CD14-positive monocyte (primary cell): ENCODE measurements at regions not wholly inside any gene's neighbourhood (a gene's known extent, or its start where the extent isn't known, plus 50 kb on each side); places are given as distances from the start of the nearest gene placed in this dataset.

Experiments
- DNase-seq, 3 donors: peaks; one replicate each; pipeline ENCODE4 v3.0.0-alpha.2; 2011 to 2022
- H2AFZ ChIP-seq: 2 replicates; pipeline ENCODE4 v1.6.0; 2012; ENCODE audit warnings: mild to moderate bottlenecking, low read depth, low read length, inconsistent platforms; ENCODE audit not compliant: insufficient read depth, poor library complexity, severe bottlenecking
- H3K27ac ChIP-seq, 2 donors: 1 replicate in 1 of 2; 2 replicates in 1 of 2; pipeline ENCODE4 v1.5.1; 2012 to 2013; ENCODE audit warnings: low read length in 2 of 2, control low read depth in 1 of 2, inconsistent platforms in 1 of 2, low read depth in 1 of 2, mild to moderate bottlenecking in 1 of 2
- H3K27me3 ChIP-seq, 2 donors: one replicate each; pipeline versions ENCODE4 v1.6.0 to v1.6.1; 2011 to 2013; ENCODE audit warnings: low read length in 2 of 2; ENCODE audit not compliant: control insufficient read depth in 2 of 2, insufficient read depth in 2 of 2
- H3K36me3 ChIP-seq, 2 donors: replicated peaks in 1 of 2; 1 replicate in 1 of 2; 2 replicates in 1 of 2; pipeline versions ENCODE4 v1.5.1 to v1.6.1; 2012 to 2013; ENCODE audit warnings: low read length in 2 of 2, control low read depth in 1 of 2, inconsistent platforms in 1 of 2, mild to moderate bottlenecking in 1 of 2; ENCODE audit not compliant: insufficient read depth in 2 of 2, control insufficient read depth in 1 of 2
- H3K4me1 ChIP-seq, 2 donors: 1 replicate in 1 of 2; 2 replicates in 1 of 2; pipeline versions ENCODE4 v1.5.1 to v1.6.1; 2012 to 2013; ENCODE audit warnings: low read length in 2 of 2, control low read depth in 1 of 2, inconsistent platforms in 1 of 2, mild to moderate bottlenecking in 1 of 2, moderate library complexity in 1 of 2; ENCODE audit not compliant: insufficient read depth in 2 of 2, control insufficient read depth in 1 of 2
- H3K4me2 ChIP-seq: replicated peaks from 2 replicates; pipeline ENCODE3; 2012; ENCODE audit warnings: low read length, moderate library complexity, mild to moderate bottlenecking; ENCODE audit not compliant: poor library complexity, severe bottlenecking; ENCODE audit errors: extremely low read depth
- H3K4me3 ChIP-seq, 3 experiments: fragments of 200-600 bp in 1 of 3; sonication (generic) in 1 of 3; replicated peaks in 1 of 3; 1 replicate in 2 of 3; 2 replicates in 1 of 3; pipeline ENCODE4 v1.5.1; 2011 to 2013; ENCODE audit warnings: low read length in 3 of 3, mild to moderate bottlenecking in 3 of 3, control low read depth in 2 of 3, low read depth in 2 of 3, inconsistent platforms in 1 of 3, moderate library complexity in 1 of 3
- H3K79me2 ChIP-seq: 2 replicates; pipeline ENCODE4 v1.6.0; 2012; ENCODE audit warnings: mild to moderate bottlenecking, control low read depth, inconsistent platforms, low read length, moderate library complexity; ENCODE audit not compliant: insufficient read depth
- H3K9ac ChIP-seq: 2 replicates; pipeline ENCODE4 v1.6.0; 2017; ENCODE audit warnings: low read length, mild to moderate bottlenecking; ENCODE audit not compliant: insufficient read depth, poor library complexity, severe bottlenecking
- H3K9me3 ChIP-seq, 2 donors: replicated peaks in 1 of 2; 1 replicate in 1 of 2; 2 replicates in 1 of 2; pipeline versions ENCODE4 v1.5.1 to v1.6.1; 2012 to 2013; ENCODE audit warnings: low read length in 2 of 2, control low read depth in 1 of 2; ENCODE audit not compliant: control insufficient read depth in 1 of 2, insufficient read depth in 1 of 2
- H4K20me1 ChIP-seq: 2 replicates; pipeline ENCODE4 v1.6.0; 2012; ENCODE audit warnings: mild to moderate bottlenecking, low read length, control low read depth, moderate library complexity; ENCODE audit not compliant: insufficient read depth
- H3K27ac Mint-ChIP-seq, 7 donors: one replicate each; pipeline ENCODE4 v1.8.0; 2020; ENCODE audit warnings: mild to moderate bottlenecking in 7 of 7, mixed read lengths in 7 of 7, moderate library complexity in 6 of 7, inconsistent platforms in 2 of 7
- H3K27me3 Mint-ChIP-seq, 3 donors: one replicate each; pipeline ENCODE4 v1.8.0; 2021 to 2022; ENCODE audit warnings: low read depth in 3 of 3, mild to moderate bottlenecking in 3 of 3, mixed read lengths in 3 of 3, moderate library complexity in 3 of 3, inconsistent platforms in 1 of 3
- H3K36me3 Mint-ChIP-seq, 2 donors: one replicate each; pipeline ENCODE4 v1.8.0; 2020; ENCODE audit warnings: mixed read lengths in 2 of 2, inconsistent platforms in 1 of 2, mild to moderate bottlenecking in 1 of 2
- H3K4me1 Mint-ChIP-seq: one replicate; pipeline ENCODE4 v1.8.0; 2020; ENCODE audit warnings: mild to moderate bottlenecking, mixed read lengths
- H3K4me3 Mint-ChIP-seq, 2 donors: one replicate each; pipeline ENCODE4 v1.8.0; 2020; ENCODE audit warnings: mild to moderate bottlenecking in 2 of 2, mixed read lengths in 2 of 2, moderate library complexity in 1 of 2
- H3K9me3 Mint-ChIP-seq, 7 donors: one replicate each; pipeline ENCODE4 v1.8.0; 2020 to 2022; ENCODE audit warnings: mixed read lengths in 7 of 7, mild to moderate bottlenecking in 6 of 7, moderate library complexity in 6 of 7, inconsistent platforms in 2 of 7
- WGBS: methylation state at CpG from one replicate; pipeline ENCODE4 v1.1.5; 2013; ENCODE audit warnings: missing lambda C conversion rate; ENCODE audit not compliant: insufficient coverage; 5-methylcytosine and 5-hydroxymethylcytosine counted together
- intact Hi-C, 2 donors: fragments of 100-400 bp; cut with micrococcal nuclease; formaldehyde crosslinking; loops; one replicate each; pipeline versions ENCODE4 v1.15.0 to v1.15.1; 2023
- TF ChIP-seq, protein P1 (sequence below): fragments of 200-600 bp; IDR thresholded peaks from one replicate; pipeline ENCODE4 v1.8.0; 2022; ENCODE audit warnings: antibody characterized with exemption, mild to moderate bottlenecking

DNA sequence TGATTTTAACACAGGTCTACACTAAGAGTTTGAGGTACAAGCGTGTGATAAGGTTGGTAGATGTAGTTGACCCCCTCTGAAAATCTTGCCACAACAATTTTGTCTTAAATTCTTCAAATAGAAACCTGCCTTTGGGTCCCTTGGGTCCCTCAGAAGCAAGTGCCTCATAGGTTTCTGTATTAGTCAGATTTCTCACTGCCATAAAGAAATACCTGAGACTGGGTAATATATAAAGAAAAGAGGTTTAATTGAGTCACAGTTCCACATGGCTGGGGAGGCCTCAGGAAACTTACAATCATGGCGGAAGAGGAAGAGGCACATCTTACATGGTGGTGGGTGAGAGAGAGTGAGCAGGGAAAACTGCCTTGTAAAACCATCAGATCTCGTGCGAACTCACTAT, 301.2 kb downstream of the MAP2K6 start:
- H3K9me3 Mint-ChIP-seq: peaks cover 0 to 6% (median 3%) of the 10 kb centered on the region in 7 donors
- no peaks in the 10 kb centered on the region for H3K4me1 Mint-ChIP-seq
- Histone ChIP-seq H3K4me1 (no peaks in the 10 kb centered on the region), H3K79me2 (no peaks in the 10 kb centered on the region), H4K20me1 (no peaks in the 10 kb centered on the region), H3K27ac (no peak overlapping the region), H3K9ac (no peak overlapping the region), H2AFZ (no peak overlapping the region), H3K9me3 (no peaks in the 10 kb centered on the region), H3K4me2 (no peak overlapping the region), H3K4me3 (no peak overlapping the region), H3K36me3 (no peaks in the 10 kb centered on the region), H3K27me3 (no peaks in the 10 kb centered on the region)
- TF ChIP-seq, protein P1, sequence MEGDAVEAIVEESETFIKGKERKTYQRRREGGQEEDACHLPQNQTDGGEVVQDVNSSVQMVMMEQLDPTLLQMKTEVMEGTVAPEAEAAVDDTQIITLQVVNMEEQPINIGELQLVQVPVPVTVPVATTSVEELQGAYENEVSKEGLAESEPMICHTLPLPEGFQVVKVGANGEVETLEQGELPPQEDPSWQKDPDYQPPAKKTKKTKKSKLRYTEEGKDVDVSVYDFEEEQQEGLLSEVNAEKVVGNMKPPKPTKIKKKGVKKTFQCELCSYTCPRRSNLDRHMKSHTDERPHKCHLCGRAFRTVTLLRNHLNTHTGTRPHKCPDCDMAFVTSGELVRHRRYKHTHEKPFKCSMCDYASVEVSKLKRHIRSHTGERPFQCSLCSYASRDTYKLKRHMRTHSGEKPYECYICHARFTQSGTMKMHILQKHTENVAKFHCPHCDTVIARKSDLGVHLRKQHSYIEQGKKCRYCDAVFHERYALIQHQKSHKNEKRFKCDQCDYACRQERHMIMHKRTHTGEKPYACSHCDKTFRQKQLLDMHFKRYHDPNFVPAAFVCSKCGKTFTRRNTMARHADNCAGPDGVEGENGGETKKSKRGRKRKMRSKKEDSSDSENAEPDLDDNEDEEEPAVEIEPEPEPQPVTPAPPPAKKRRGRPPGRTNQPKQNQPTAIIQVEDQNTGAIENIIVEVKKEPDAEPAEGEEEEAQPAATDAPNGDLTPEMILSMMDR: no peak
- no peak overlapping the region for H3K4me3 Mint-ChIP-seq
- intact Hi-C loops: no loop called here
- no CpG with 5 or more reads among the region's 4 CpGs for WGBS
- H3K27ac Mint-ChIP-seq: no peak overlapping the region
- DNase-seq: no peak
- H3K27me3 Mint-ChIP-seq: peaks cover 0 to 5% (median 2%) of the 10 kb centered on the region in 3 donors
- no peaks in the 10 kb centered on the region for H3K36me3 Mint-ChIP-seq

DNA sequence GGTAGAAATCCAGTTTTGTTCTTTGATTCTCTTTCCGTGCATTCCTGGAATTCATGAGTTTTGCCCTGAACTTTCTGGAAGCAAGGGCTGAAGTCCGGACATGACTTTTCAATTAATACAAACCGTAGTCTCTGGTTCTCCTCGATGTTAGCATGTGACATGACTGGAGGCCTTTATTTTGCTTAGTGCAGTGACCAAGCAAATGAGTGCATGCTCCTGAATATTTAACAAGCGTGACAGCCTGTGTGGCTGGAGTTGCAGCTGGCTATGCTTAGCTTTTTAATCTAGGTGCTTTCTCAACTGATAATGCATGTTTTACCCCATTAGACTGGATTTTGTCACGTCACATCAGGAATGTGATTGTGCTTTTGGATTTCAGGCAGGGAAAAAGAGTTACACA, 302.1 kb downstream of the MAP2K6 start:
- no peak overlapping the region for H3K4me2 ChIP-seq
- H3K9me3 ChIP-seq: no peaks in the 10 kb centered on the region
- Mint-ChIP-seq H3K36me3 (no peaks in the 10 kb centered on the region), H3K9me3 (peaks cover 0 to 6% (median 2%) of the 10 kb centered on the region in 7 donors), H3K4me1 (no peaks in the 10 kb centered on the region), H3K27ac (no peak overlapping the region), H3K27me3 (peaks cover 0 to 4% (median 2%) of the 10 kb centered on the region in 3 donors), H3K4me3 (no peak overlapping the region)
- H3K4me3 ChIP-seq: no peak overlapping the region
- no peak overlapping the region for H2AFZ ChIP-seq
- H3K79me2 ChIP-seq: no peaks in the 10 kb centered on the region
- H4K20me1 ChIP-seq: no peaks in the 10 kb centered on the region
- no peaks in the 10 kb centered on the region for H3K4me1 ChIP-seq
- H3K27me3 ChIP-seq: no peaks in the 10 kb centered on the region
- intact Hi-C loops: no loop called here
- H3K36me3 ChIP-seq: no peaks in the 10 kb centered on the region
- DNase-seq: no peak
- WGBS: 92% methylated on average over 4 of the region's 6 CpGs
- TF ChIP-seq, protein P1: no peak
- H3K27ac ChIP-seq: no peak overlapping the region
- H3K9ac ChIP-seq: no peak overlapping the region
